NCI-H2029 (cell line): ENCODE measurements at regions not wholly inside any gene's neighbourhood (a gene's known extent, or its start where the extent isn't known, plus 50 kb on each side); places are given as distances from the start of the nearest gene placed in this dataset.

Experiments
- DNase-seq: peaks from one replicate; lab custom pipeline; 2025; lab: John Stamatoyannopoulos, UW

DNA sequence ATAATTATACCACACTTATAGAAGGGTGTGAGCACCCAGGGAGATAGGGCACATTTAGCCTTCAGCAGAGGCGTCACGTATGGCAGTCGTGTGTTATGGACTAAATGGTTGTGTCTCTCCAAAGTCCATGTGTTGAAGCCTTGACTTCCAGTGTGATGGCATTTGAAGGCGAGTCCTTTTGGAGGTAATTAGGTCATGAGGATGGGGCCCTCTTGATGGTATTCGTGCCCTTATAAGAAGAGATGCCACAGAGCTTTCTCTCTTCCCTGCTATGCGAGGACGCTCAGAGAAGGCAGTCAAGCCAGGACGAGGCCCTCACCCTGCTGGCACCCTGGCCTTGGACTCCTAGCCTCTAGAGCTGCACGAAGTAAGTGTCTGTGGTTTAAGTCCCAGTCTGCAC, 375.0 kb upstream of the C1orf174 start:
- no peak for DNase-seq

DNA sequence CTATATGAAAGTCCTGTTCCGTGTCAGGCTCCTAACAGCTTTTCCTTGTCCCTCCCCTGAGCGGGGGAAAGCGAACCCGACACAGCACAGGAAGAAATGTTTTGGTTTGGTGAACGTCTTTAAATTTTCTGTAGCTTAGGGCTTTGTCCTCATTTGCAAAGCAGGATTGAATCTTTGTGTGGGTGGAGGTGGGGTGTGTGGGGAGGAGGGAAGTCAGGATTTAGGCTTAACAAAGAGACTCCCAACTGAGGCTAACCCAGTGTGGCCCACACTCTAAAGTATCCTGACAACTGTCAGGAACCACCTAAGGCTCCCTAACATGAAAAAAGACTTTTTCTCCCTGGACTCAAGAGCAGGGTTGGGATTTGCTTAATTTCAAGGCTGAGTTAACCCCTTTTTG, 376.2 kb upstream of the C1orf174 start:
- DNase-seq = no peak

DNA sequence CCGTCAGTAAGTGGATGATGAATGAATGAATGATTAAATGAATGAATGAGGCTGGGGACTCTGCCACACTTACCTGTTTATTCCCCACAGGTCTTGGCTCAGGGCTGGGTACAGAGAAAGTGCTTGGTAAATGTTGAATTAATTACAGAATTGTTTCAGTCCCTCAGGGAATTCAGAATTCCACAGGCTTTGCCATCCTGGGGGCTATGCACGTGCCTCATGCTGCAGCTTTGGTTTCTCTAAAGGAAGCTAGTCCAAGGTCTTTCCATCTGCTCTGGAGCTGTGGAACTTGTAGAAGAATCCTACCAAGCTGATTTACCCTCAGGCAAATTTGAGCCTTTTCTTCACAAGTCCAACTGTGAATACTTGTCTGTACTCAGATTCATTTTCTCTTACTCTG, 376.8 kb upstream of the AJAP1 start:
- no peak for DNase-seq

DNA sequence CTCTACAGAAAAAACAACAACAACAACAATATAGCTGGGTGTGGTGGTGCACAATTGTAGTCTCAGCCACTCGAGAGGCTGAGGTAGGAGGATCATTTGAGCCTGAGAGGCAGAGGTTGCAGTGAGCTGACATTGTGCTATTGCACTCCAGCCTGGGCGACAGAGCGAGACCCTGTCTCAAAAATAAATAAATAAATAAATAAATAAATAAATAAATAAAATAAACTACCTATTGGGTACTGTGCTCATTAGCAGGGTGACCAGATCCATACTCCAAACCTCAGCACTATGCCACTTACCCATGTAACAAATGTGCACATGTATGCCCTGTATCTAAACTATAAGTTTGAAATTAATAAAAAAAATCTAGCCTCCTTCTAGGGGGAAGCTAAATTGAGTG, 369.4 kb upstream of the AJAP1 start:
- no peak for DNase-seq

DNA sequence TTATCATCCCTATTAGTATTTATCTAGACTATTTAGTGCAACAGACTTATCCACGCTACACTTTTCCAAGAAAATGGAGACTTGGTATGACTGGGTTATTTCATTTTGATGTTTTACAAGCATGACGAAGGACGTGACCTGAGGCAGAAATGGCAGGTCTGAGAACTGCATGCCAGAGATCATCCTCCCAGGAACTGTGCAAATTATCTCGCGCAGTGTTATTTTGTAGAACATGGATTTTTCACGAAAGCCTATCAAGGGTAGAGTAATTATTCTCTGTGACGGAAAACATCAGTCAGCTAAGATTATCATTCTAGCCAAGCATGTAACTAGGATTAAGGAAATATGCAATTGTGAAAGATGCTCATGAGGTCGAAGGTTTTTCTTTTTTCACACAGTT, 361.5 kb upstream of the AJAP1 start:
- DNase-seq = no peak

DNA sequence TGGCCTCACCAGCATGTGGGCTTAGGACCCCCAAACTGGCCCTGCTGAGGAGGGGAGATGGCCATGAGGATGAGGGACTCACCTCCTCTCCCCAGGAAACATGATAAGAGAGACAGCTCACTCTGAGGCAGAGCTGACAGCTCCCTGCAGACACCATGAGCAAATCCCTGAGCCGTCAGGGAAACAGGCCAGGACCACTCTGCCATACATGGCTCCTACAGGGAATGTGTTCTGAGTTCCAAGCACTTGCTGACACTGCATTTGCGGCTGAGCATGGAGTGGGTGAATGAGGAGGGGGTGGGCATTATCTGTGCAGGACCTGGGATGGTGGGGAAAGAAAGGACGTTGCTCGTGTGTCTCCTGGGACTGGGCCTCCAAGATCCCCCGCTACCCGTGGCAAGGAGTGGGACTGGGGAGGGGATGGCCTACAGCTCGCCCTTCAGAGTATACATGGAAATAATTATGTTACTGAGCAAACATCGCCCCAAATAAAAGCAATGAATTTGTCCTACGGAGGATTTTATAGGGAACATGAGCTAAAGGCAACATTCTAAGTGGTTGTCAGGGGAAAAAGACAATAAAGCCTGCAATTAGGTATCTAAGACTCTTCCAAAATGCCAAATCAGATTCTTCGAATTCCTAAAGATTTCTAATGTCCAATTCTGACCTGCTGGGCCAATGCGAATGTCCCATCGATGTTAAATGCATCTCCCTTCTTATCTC, 355.9 kb upstream of the AJAP1 start:
- DNase-seq = no peak

DNA sequence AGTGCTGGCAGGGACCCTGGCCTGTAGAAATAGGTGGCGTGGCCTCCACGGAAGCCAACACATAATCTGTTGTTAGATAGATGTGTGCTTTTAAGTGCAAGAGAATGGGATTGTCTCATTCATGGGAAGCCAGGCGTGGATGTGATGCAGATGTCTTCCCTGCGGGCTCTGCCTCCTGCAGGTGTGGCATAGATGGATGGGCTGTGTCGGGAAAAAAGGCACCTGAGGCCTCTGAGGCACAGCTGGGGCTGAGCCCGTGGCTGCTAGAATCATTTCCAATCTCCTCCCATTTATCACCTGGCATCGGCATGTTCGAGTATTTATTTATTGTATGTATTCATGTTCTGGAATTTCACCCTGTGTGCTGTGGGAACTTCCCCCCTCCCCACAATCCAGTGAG, 353.4 kb upstream of the AJAP1 start:
- no peak for DNase-seq

DNA sequence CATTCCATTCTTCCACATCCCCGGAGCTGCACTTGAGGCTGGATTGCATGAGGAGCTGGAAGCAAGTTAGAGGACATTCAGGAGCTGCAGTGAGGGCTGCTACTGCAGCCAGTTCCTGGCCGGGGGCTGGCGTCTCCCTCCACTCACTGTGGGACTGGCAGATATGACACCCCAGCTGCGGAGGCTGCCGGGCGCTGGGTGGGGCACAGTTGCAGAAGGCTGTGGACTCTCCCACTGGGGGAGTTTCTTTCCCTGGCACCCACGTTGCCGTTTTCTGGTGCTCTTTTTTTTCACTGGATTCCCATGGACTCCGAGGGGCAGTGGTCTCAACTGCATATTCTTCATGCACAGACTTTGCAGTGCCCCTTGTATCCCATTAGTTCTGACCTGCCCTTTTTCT, 351.1 kb upstream of the AJAP1 start:
- DNase-seq = no peak

DNA sequence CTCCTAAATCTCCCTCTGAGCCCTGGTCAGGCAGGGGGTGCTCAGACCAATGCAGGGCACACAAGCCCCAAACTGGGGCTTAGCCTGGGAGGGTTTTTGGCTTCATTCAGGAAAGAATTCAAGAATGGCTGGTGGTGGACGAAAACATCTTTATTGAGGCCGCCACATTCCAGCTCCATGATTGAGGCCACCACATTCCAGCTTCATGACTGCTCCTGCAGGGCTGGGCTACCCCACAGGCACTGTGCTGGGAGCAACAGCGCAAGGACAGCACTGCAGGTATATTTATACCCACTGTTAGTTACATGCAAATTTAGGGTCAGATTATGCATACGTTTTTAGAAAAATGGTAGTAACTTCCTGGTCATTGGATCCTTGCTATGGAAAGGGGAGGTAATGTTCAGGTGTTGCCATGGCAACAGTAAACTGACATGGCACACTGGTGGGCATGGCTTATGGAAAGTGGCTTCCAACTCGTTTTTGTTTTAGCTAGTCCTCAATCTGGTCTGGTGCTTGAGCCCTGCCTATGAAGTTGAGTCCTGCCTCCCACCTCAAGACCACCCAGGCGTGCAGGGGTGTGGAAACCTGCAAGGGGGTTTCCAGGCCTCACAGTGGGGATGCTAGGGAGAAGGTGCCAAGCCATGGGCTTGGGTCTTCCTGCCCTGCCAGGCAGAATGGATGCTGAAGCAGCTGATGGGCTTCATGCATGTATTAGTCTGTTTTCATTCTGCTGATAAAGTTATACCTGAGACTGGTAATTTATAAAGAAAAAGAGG, 348.7 kb upstream of the AJAP1 start:
- DNase-seq = no peak

DNA sequence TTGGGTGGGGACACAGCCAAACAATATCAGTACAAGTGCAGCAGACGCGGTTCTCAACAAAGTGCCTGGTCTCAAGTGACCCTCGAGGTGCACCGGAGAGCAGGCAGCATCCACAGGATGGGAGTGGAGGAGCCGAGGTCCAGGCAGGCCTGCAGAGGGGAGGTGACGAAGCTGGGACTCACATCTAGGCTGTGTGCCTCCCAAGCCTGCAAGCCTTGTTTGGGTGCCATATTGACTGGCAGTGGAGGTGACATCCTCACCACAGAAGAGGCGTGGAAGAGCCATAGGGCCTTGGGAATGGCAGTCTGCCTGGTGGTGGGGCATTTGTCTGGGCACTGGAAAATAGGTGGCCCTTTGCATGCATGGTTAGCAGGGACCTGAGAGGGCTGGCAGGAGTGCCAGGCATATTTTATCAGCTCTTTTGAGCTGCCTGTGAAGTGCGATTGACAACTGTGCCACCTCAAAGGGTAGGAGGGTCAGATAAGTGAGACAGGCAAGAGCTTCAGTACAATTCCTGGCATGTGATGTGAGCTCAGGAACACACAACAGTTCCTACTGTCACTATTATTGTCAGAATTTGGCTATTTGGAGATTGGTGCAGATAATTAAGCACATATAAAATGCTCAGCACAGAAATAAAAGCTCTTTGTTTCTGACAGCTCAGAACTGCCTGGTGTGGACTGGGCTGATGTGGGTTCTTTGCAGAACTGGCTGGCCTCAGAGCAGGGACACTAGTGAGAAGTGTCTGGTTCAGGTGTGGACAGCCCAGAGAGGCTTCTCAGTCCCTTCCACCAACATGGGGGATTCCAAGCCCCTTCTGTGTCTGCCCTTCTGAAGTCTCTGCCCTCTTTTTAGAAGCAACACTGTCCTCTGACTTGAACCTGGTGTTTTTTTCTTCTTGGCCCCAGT, 347.6 kb upstream of the AJAP1 start:
- no peak for DNase-seq

DNA sequence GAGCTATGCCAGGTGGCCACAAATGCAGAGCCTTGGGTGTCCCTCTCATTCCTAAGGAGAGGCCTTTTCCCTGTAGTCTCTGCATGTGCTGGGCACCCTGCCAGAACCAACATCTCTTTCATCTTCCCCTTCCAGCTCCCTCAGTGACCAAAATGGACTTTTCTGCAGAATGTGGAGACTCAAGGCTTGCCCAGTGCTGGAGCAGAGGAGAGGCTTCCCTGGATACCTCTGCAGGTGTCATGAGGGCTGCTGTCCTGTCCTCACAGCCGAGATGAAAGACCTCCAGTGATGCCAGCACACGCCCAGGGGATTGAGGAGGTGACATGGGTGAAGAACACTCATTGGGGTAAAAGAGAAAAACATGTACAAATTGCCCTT, 347.0 kb upstream of the AJAP1 start:
- no peak for DNase-seq

DNA sequence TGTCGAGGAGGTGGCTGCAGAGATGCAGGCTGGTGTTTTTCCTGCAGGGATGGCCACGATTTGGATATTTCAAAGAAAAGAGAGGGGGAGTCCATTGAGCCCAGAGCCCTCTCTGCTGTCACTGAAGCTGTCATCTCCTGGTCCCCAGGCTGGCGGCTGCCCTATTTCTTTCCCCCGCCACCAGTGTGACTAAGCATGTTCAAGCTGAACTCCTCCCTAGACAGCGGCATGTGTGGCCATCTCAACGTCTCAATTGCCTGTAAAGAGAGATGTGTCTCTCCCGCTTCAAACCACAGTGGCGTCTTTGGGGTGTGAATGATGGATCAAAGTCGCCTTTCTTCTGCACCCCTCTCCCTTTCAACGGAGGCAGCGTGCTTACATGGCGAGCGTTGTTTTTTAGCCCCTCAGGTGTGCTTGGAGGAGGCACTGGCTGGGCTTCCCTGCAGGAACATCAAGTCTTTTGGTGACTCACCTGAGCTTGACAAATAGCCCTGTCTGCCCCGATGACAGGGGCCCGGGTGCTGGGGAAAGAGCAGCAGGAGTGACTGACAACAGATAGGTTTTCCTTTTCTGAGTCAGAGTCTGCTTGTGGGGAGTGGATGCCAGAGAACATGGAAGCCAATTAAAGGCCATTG, 346.4 kb upstream of the AJAP1 start:
- DNase-seq = no peak

DNA sequence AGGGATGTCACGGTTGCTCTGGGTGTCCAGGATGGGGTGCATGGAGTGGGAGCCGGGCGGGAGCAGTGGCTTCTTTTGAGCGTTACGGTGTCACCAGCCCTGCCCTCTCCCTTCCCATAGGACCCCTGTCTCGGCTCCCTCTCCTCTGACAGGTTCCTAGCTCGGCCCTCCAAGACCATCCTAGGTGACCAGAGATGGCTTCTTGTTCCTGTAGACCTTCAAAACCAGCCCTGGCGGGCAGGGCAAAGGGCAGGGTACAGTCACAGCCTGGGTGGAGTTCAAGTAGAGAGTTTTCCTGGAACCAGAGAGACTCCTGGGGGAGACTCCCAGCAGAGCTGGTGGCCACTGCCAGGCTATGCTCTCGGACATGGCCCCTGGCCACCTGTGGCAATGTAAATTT, 345.6 kb upstream of the AJAP1 start:
- no peak for DNase-seq

DNA sequence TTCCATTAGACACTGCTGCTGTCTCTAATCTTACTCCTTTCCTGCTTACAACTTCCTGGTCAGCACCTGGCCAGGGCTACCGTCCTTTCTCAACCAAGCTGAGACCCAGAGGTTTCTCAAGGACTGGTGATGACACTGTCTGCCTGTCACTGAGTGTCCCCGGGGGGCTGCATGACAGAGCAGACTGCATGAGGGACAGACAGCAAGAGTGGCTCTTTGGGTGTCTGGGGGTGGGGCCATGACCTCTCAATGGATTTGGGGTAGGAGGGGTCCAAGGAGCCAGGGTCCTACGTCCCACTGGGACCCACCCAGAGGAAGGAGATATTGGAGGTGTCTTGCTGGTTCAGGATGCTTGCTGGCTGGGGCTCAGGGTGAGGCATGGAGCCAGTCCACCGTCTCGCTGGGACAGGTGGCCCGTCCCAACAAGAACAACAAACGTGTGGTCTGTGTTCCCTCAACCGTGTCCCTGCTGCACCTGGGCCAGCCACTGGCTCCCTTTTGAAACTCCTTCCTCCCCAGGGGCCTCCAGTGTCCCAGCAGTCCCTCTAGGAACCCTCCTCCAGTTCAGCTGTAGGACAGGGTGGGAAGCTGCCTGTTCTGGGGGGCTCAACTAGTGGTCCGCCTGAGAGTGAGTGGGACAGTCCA, 344.6 kb upstream of the AJAP1 start:
- peak; percentile 35 for DNase-seq

DNA sequence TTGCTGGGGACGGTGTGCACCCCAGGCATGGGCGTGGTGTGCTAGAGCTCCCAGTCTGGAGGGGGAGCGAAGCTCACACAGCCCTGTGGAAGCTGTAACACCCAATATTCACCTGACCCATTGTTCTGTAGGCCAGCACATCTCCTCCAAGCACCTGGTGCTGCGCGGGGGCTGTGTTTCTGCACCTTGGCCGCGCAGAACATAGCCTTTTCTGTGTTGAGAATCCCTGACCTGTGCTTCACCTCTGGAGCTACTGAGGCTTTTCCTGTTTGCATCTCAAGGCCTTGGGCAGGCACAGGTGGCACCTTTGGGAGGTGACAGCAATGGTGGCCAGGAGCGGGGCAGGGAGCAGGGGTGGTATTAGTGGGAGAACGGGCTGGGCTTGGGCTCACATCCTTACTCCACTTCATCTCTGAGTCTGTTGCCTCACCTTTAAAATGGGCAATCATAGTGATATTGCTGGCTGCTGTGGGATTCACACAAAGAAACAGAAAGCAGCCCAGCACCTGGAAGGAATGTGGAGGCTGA, 343.9 kb upstream of the AJAP1 start:
- DNase-seq = no peak

DNA sequence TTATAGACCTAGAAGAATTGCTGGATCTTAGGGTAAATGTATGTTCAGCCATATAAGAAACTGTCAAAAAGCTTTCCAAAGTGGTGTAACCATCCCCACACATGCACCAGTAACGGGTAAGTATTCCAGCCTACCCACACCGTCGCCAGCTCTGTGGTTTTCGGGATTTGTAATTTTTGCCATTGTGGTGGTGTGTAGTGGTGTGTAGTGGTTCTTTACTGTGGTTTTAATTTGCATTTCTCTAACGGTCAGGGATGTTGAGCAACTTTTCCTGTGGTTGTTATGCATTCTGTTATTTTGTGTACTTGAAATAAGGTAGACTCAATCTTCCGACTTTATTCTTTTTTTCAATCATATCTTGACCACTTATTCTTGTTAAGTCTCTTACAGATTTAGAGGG, 342.4 kb upstream of the AJAP1 start:
- no peak for DNase-seq

DNA sequence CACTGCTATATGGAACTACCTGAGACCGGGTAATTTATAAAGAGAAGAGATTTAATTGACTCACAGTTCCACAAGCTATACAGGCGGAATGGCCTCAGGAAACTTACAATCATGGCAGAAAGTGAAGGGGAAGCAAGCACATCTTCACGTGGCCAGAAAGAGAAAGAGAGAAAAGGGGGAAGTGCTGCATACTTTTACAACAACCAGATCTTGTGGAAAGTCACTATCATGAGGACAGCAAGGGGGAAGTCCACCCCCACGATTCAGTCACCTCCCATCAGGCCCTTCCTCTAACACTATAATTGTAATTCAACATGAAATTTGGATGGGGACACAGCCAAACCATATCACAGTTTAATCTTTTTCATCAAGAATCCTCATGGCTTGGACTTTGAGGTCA, 339.2 kb upstream of the AJAP1 start:
- no peak for DNase-seq

DNA sequence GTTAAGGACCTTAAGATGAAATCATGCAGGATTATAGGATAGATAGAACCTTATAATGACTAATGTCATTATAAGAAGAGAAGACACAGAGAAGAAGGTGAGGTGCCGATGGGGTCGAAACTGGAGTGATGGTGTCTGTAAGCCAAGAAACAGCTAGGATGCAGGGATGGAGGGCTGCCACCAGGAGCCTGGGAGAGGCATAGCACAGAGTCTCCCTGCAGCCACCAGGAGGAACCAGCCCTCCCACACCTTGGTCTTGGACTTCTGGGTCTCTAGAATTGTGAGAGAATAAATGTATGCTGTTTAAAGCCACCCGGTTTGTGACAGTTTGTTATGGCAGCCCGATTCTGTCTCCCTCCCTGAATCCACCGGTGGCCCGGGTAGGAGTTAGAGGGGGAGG, 337.2 kb upstream of the AJAP1 start:
- DNase-seq = no peak

DNA sequence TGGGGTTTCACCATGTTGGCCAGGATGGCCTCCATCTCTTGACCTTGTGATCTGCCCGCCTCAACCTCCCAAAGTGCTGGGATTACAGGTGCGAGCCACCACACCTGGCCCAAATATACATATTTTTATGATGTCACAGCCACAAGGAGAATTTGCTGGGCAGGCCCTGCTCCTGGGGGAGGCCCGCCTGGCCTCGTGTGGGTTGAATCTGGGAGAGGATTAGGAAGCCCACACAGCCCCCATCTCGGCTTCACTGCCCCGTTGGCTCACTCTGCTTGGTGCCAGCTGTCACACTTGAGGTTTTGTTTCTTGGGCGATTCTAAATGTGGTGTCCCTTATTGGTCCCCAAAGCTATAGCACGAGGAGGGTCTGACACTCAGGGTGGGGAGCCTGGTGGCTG, 335.7 kb upstream of the AJAP1 start:
- DNase-seq = no peak

DNA sequence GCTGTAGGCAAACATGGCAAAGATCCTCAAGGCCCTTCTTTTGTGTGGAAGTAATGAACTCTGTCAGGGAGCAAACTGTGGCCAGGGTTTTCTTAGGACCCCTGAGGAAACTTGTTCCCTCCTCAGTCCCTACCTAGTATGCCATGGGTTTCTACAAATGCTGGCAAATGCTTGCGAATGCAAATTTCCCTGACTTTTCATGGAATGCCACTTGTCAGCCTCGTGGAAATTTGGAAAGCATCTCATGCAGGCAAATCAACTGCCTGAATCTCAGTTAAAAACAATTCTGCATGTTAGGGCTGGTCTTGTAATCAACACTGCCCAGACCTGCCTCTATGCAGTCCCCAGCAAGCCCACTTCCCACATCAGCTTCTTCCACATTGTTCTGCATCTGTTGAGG, 334.9 kb upstream of the AJAP1 start:
- DNase-seq = no peak

DNA sequence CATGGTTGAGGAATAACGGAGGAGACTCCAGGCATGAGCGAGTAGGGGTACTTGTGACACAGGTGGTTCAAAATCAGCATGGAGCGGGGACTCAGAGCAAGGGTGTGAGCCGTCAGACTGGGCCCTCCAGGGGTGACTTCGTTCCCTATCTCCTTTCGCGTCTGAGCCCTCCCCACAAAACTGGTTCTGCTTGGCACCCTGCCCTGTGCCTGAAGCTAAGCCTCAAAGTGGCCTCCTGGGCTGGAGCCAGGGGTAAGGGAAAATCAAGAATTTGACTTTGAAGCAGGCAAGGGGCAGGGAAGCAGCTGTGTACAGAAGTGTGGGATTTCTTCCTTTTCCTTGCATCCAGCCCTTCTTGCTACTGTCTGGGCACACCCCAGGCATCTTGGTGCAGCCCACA, 331.5 kb upstream of the AJAP1 start:
- DNase-seq = peak; percentile 17

DNA sequence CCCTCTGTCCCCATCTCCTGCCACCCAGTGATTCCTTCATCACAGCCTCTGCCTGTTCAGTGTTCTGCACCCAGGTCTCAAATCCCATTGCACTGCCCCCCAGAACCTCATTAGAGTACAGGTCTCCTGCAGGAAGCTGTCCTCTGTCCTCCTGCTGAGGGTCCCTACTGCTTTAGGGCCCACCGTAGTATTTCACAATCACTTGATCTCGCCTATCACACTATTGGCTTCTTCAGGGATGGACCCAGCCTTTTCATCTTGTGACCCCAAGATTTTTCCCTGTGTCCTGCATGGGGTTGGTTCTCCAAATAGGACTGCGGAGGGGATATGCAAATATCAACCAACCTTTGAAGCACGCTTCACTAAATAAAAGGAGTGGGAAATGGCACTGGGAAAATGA, 331.1 kb upstream of the AJAP1 start:
- no peak for DNase-seq
